WTC11 (cell line): ENCODE measurements at regions not wholly inside any gene's neighbourhood (a gene's known extent, or its start where the extent isn't known, plus 50 kb on each side); places are given as distances from the start of the nearest gene placed in this dataset.

Experiments used
- AFF4 ChIP-seq: sonication (generic); formaldehyde crosslinking; IDR thresholded peaks from 2 replicates; pipeline ENCODE4 v1.8.1; 2023; ENCODE audit warnings: mild to moderate bottlenecking, missing genetic modification reagents, borderline replicate concordance
- CTCF ChIP-seq: fragments of 200-600 bp; IDR thresholded peaks from 2 replicates; pipeline ENCODE4 v1.8.0; 2022; ENCODE audit warnings: antibody characterized with exemption
- ELF4 ChIP-seq: sonication (generic); formaldehyde crosslinking; IDR thresholded peaks from 2 replicates; pipeline ENCODE4 v1.8.1; 2022; ENCODE audit warnings: low read depth, mild to moderate bottlenecking, moderate library complexity, missing genetic modification reagents
- ESRRA ChIP-seq: sonication (generic); formaldehyde crosslinking; IDR thresholded peaks from 2 replicates; pipeline ENCODE4 v1.8.1; 2022; ENCODE audit warnings: mild to moderate bottlenecking, missing genetic modification reagents, borderline replicate concordance
- NR3C1 ChIP-seq: sonication (generic); formaldehyde crosslinking; conservative IDR thresholded peaks from 2 replicates; pipeline ENCODE4 v1.8.1; 2023; ENCODE audit warnings: low read depth, mild to moderate bottlenecking, missing genetic modification reagents

- TF ChIP-seq ESRRA (CRISPR knock-in tag) = no peak
- TF ChIP-seq CTCF = no peak
- TF ChIP-seq AFF4 (CRISPR knock-in tag) = no peak
- no peak for TF ChIP-seq NR3C1
- TF ChIP-seq ELF4 (CRISPR knock-in tag) = no peak
Measured at GRCh38 chrX:113315927-113316326, 475.3 kb upstream of the AMOT start.
